SW480 (cell line): ENCODE measurements at regions not wholly inside any gene's neighbourhood (a gene's known extent, or its start where the extent isn't known, plus 50 kb on each side); places are given as distances from the start of the nearest gene placed in this dataset.

ENCODE experiments used
- DNase-seq: peaks from one replicate; pipeline ENCODE4 v3.0.0-alpha.2; 2016; ENCODE audit warnings: low spot score

DNA sequence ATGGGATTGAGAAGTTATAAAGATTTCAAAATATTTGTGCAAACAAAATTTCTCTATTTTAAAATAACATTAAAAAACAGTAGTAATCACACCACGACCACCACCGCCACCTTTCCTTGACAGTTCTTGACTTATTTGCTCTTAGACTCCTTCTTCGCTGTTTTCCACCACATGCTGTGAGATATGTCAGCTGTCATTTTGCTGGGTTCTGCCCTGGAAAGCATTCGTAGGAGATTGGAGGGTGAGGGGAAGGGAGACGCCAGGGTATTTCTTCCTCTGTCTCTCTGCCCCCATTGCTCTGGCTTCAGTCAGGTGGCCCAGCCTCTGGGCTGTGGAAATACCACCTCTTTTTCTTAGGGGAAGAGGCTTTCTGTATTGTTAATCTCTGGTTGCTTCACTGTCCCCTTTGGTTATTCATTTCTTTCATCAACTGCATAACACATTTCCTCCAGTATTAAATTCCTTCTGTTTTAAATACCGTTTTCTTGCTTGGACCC, 186.2 kb downstream of the NEDD1 start:
- no peak for DNase-seq

- no peak for DNase-seq
These were observed 190.7 kb downstream of the NEDD1 start for GRCh38 chr12:97097734-97098133.

- no peak for DNase-seq
These were observed 202.4 kb downstream of the NEDD1 start for GRCh38 chr12:97109441-97109840.

DNA sequence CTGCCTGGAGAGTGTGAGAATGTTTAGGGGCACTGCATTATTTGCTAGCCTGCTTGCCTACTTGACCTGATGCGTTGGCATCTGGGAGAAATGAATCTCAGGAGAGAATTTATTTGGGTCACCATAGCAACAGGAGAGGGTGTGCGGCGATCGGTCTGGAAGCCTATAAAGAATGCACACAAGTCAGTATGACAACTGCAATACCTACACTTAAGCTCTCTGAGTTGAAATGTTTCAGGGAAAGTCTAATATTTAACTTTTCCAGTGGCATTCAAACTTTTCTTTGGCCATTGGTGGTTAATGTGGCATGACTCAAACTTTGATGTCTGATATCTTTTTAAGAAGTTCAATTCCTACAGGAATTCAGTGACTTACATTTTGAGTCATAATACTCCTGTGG, 205.1 kb downstream of the NEDD1 start:
- DNase-seq: no peak

GRCh38 chr12:97118796-97119375, 211.8 kb downstream of the NEDD1 start:
- DNase-seq: no peak

DNA sequence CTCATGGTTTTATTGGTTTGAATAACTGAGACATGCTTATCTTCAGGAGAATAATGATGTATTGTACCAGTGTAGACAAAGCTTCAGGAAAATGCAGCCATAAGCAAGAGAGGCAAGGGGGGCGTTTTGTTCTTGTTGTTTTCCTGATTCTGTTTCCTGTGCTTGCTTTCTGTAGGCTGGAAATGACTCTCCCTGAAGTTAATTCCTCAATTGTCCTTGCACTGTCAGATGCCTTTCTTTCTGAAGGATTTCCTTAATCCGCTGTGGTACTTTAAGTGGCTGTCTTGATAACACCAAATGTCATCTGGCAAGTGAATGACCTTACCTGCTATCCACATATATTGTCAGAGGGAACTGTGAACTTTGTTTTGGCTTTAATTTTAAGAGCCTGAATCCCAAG, 220.0 kb downstream of the NEDD1 start:
- DNase-seq: no peak

GRCh38 chr12:97131220-97131981, 224.3 kb downstream of the NEDD1 start:
- no peak for DNase-seq

GRCh38 chr12:97132270-97132669, 225.2 kb downstream of the NEDD1 start:
- no peak for DNase-seq

DNA sequence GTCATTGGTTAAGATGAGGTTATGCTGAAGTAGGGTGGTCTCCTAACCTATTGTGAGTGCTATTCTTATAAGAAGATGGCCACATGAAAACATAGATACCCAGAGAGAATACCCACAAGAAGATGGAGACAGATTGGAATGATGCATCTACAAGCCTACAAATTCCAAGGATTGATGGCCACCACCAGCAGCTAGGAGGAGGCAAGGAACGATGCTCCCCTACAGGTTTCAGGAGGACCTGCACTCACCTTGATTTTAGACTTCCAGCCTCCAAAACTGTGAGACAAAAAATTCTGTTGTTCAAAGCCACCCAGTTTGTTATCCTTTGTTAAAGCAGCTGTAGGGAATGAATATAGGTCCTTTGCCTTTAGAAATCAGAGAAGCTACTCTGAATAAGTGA, 227.4 kb downstream of the NEDD1 start:
- DNase-seq: no peak

DNA sequence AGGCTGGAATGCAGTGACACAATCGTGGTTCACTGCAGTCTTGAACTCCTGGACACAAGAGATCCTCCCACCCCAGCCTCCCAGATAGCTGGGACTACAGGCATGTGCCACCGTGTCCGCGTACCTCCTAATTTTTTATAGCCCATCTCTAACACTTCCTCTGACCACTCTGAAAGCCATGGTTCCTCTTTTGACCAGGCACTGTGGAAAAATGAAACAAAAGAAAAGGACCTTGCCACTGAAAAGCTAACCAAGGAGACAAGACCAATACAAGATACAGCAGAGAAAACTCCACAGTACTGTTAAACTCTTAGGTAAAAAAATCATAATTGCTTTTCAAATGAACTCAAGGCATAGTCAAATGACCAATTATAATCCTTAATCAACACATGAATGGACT, 233.3 kb downstream of the NEDD1 start:
- DNase-seq: no peak

DNA sequence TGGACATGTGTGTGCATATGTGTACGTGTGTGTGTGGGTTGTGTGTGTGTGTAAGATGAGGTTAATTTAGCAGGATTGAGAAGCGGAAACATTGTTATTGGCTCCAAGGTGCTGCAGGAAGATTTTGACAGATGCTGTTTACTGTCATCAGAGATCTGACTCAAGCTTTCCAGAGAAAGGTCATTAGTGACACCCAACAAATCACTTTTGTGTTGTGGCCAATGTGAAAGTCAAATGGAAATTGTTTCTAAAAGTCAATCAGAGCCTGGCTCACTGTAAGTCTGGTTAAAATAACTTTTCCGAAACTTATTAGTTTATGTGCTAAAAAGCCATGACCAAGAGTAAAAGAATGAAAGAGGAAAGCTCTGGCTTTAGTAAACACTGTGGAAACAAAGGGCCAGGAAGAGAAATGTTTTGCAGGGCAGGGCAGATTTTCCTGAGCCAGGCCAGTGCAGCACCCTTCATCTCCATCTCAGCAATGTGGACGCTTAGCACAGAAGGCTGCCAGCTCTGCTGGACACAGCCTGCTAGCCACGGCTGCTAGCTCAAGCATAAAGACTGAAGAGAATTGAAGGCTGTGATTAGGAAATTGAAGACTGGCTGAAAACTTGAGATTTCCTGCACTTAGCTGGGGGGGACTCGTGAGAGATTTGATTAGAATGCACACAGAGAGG, 235.8 kb downstream of the NEDD1 start:
- no peak for DNase-seq

DNA sequence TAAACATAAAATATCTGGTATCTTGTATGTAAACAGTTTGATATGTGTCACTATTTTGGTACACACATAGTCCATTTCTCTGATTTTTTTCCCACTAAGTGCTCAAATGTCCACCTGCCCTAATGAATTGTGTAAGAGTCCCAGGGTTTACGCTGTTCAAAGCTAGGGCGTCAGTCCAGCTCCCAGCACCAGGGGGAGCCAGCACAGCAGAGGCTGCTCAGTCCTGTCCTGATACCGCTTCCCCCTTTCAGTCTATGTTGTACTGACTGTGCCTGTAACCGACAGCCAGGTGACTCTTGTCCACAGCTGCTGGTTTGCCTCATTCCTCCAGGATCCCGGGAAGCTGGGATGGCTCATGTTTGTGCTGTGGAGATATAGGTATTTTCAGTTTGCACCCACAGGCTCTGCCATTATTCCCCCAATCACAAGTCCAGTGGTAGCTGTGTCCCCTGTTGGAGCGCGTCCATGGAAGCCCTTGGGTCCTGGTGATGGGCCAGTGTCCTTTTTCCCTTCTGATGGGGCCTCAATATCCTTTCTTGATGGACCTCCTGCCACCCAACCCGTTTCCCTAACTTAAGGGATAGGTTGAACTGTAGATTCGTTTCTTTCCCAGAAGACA, 242.0 kb downstream of the NEDD1 start:
- peak; percentile 51 for DNase-seq

- no peak for DNase-seq
These were observed 244.4 kb downstream of the NEDD1 start for GRCh38 chr12:97151481-97151880.

GRCh38 chr12:97159377-97159776, 252.3 kb downstream of the NEDD1 start:
- DNase-seq: no peak

GRCh38 chr12:97160277-97160676, 253.2 kb downstream of the NEDD1 start:
- no peak for DNase-seq

DNA sequence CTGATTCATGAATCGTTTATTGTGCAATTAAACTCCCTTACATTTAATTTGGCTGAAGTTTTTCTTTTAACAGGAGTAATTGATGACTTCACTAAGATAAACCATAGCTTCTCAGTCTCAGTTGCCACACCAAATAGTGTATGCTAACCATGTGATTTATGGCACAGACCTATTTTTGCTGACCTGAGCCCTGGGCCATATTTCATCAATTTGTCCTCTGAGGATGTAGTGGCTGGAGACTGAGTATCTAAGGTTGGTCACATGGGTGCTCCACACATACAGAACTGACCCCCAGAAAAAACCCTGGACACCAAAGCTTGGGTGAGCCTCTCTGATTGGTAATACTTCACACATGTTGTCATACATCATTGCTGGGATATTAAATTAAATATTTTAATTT, 255.1 kb downstream of the NEDD1 start:
- DNase-seq: no peak

DNA sequence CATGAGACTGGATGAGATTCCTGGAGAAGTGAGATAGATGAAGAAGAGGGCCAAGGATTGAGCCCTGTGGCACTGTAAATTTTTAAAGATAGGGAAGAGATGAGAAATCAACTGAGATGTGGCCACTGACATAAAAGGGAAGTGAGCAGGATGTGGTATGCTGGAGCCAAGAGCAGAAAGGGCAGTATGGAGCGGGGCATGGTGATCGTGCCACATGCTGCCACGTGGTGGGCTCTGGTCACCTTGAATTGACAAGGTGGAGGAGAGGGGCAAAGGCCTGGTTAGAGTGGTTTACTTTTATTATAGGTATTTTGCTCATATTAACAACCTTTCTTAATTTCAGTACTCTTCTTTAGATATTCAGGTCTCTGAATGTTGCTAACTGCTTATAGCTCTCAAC, 257.9 kb downstream of the NEDD1 start:
- no peak for DNase-seq

GRCh38 chr12:97167598-97167997, 260.5 kb downstream of the NEDD1 start:
- DNase-seq: no peak

- DNase-seq: peak; percentile 9
These were observed 261.7 kb downstream of the NEDD1 start for GRCh38 chr12:97168804-97169203.

DNA sequence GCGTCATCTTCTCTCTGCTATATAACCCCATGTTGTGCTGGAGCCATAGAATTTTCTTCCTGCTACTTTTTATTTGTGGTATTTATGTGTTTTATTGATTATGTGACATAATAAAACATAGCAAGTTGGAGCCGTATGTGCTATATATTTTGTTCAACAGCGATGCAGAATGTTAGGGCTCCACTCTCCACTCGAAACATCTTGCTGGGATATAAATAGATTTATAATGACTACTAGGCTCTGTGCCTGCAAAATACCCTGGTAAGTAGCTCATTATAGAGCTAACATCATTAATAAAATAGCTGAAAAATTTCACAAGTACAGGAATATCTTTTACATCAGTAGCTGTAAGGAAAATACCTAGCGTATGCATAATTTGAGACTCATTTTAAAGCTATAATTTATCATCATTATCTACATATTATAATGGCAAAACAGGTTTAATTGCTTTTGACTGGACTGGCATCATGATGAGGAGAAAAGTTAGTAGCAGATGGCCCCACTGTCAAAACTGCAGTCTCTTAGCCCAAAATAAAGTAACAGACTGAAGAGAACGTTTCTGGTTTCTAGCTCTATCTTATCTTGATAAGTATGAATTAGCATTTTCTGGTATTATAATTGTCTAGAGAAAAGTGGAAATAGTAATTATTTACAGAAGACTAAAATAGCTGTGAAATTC, 263.0 kb downstream of the NEDD1 start:
- DNase-seq: no peak

GRCh38 chr12:97173688-97174410, 266.8 kb downstream of the NEDD1 start:
- DNase-seq: no peak

DNA sequence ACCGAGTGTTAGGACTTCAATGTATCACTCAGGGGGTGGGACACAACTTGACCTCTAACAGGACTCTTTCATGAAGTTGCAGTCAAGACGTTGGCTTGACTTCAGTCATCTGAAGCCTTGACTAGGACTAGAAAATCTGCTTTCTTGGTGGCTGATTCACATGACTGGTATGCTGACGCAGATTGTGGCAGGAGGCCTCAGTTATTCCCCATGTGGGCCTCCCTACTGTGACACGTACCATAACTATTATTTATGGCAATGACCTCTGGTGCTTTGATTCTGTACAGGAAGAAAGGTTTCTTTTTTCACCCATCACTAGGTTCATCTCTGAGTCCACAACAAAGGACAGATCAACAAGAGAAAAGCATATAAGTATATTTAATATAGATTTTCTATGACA, 270.4 kb downstream of the NEDD1 start:
- no peak for DNase-seq
